ENCODE measurements at regions not wholly inside any gene's neighbourhood (a gene's known extent, or its start where the extent isn't known, plus 50 kb on each side); places are given as distances from the start of the nearest gene placed in this dataset.

- TF ChIP-seq CTCF (IDR thresholded peaks at IDR 0.05) (no peak), POLR2AphosphoS5 (IDR thresholded peaks at IDR 0.05) (peak; percentile 34 to 56)
Observed at GRCh38 chr6:146913842-146914488, 290.3 kb upstream of the STXBP5 start.
